HG03039 (cell line): ENCODE measurements at regions not wholly inside any gene's neighbourhood (a gene's known extent, or its start where the extent isn't known, plus 50 kb on each side); places are given as distances from the start of the nearest gene placed in this dataset.

ENCODE experiments used
- ATAC-seq: cut with Tn5 transposase; IDR thresholded peaks from one replicate; pipeline ENCODE4 v1.9.1; 2021; ENCODE audit warnings: mild to moderate bottlenecking, moderate library complexity; ENCODE audit not compliant: unreplicated experiment

- no peak for ATAC-seq
These were observed 295.9 kb upstream of the ZNF608 start for GRCh38 chr5:125042261-125042890.

GRCh38 chr5:125043781-125044391, 297.4 kb upstream of the ZNF608 start:
- no peak for ATAC-seq

GRCh38 chr5:125044491-125045282, 298.2 kb upstream of the ZNF608 start:
- ATAC-seq: no peak

- no peak for ATAC-seq
These were observed 299.2 kb upstream of the ZNF608 start for GRCh38 chr5:125045646-125046045.

GRCh38 chr5:125046838-125047237, 300.4 kb upstream of the ZNF608 start:
- ATAC-seq: no peak

- ATAC-seq: no peak
These were observed 301.4 kb upstream of the ZNF608 start for GRCh38 chr5:125047871-125048270.

GRCh38 chr5:125049721-125050702, 303.6 kb upstream of the ZNF608 start:
- no peak for ATAC-seq

GRCh38 chr5:125050926-125051325, 304.5 kb upstream of the ZNF608 start:
- no peak for ATAC-seq

GRCh38 chr5:125052584-125052983, 306.1 kb upstream of the ZNF608 start:
- ATAC-seq: no peak

GRCh38 chr5:125053179-125053578, 306.7 kb upstream of the ZNF608 start:
- ATAC-seq: no peak

- no peak for ATAC-seq
These were observed 307.7 kb upstream of the ZNF608 start for GRCh38 chr5:125054146-125054545.

- no peak for ATAC-seq
These were observed 310.4 kb upstream of the ZNF608 start for GRCh38 chr5:125056671-125057485.

GRCh38 chr5:125057912-125058826, 311.7 kb upstream of the ZNF608 start:
- ATAC-seq: no peak

GRCh38 chr5:125059255-125060002, 313.0 kb upstream of the ZNF608 start:
- ATAC-seq: no peak

GRCh38 chr5:125061726-125062125, 315.3 kb upstream of the ZNF608 start:
- ATAC-seq: no peak

- no peak for ATAC-seq
These were observed 318.4 kb upstream of the ZNF608 start for GRCh38 chr5:125064621-125065438.

GRCh38 chr5:125065741-125066140, 319.3 kb upstream of the ZNF608 start:
- ATAC-seq: no peak
